Choroid plexus epithelial cell (primary cell): ENCODE measurements at regions not wholly inside any gene's neighbourhood (a gene's known extent, or its start where the extent isn't known, plus 50 kb on each side); places are given as distances from the start of the nearest gene placed in this dataset.

Experiments used
- DNase-seq: peaks from one replicate; pipeline ENCODE4 v3.0.0-alpha.2; 2010; ENCODE audit warnings: low read depth
- H3K4me3 ChIP-seq: 2 replicates; pipeline ENCODE4 v1.5.1; 2011; ENCODE audit warnings: low read depth, mild to moderate bottlenecking, control low read depth, low read length, moderate library complexity
- TF ChIP-seq, protein P1 (sequence below): conservative IDR thresholded peaks from 2 replicates; pipeline ENCODE4 v1.5.1; 2011; ENCODE audit warnings: low read depth, mild to moderate bottlenecking, control low read depth, inconsistent platforms, low read length, moderate library complexity

- no peak overlapping the region for H3K4me3 ChIP-seq
- no peak for DNase-seq
- TF ChIP-seq, protein P1, sequence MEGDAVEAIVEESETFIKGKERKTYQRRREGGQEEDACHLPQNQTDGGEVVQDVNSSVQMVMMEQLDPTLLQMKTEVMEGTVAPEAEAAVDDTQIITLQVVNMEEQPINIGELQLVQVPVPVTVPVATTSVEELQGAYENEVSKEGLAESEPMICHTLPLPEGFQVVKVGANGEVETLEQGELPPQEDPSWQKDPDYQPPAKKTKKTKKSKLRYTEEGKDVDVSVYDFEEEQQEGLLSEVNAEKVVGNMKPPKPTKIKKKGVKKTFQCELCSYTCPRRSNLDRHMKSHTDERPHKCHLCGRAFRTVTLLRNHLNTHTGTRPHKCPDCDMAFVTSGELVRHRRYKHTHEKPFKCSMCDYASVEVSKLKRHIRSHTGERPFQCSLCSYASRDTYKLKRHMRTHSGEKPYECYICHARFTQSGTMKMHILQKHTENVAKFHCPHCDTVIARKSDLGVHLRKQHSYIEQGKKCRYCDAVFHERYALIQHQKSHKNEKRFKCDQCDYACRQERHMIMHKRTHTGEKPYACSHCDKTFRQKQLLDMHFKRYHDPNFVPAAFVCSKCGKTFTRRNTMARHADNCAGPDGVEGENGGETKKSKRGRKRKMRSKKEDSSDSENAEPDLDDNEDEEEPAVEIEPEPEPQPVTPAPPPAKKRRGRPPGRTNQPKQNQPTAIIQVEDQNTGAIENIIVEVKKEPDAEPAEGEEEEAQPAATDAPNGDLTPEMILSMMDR, result no peak
Measured at GRCh38 chr6:113383701-113384100, 473.4 kb upstream of the MARCKS start.

- DNase-seq, result peak; percentile 52
- TF ChIP-seq, protein P1, result no peak
- no peak overlapping the region for H3K4me3 ChIP-seq
Measured at GRCh38 chr6:113385020-113385431, 472.1 kb upstream of the MARCKS start.

- DNase-seq, result no peak
- TF ChIP-seq, protein P1, result no peak
- H3K4me3 ChIP-seq, result no peak overlapping the region
Measured at GRCh38 chr6:113388996-113389395, 468.1 kb upstream of the MARCKS start.

DNA sequence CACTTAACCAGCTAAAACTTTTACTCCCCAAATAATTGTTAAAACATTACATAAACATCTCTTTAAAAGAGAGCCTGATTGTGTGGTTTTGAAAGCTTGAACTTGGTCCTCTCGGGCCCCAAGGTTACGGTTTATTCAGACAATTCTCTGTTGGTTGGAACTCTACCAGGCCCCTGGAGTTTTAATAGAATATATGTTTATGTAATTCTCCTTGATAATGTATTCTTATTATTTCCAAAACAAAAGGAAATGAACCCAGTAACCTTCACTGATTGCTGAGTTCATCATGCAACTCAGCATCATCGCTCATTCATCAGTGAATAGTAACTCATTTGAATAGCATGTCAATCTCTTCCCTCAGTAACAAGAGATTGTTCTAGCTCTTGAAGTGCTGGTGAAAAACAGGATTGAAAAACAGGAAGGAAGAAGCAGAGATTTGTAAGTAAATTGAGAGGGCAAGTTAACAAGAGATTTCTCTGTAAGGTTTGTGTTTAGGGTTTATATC, 464.5 kb upstream of the MARCKS start:
- DNase-seq, result no peak
- H3K4me3 ChIP-seq, result no peak overlapping the region
- TF ChIP-seq, protein P1, result no peak

- no peak for DNase-seq
- H3K4me3 ChIP-seq, result no peak overlapping the region
- TF ChIP-seq, protein P1, result no peak
Measured at GRCh38 chr6:113394216-113394615, 462.9 kb upstream of the MARCKS start.

DNA sequence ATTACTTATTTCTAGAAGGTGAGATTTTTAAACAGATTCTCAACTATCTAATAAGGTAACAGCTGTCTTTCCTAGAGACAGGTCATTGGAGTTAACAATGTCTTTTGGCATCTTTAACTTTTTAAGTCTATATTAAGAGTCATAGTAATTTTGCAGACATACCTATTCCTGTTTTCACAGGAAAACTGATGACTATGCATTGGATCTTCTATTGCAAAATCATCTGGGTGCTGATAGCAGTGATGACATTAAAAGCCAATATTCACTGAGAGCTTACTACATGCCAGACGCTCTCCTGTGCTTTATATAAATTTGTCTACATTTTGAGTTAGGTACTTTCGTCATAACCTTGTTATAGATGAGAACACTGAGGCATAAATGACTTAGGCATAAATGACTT, 462.4 kb upstream of the MARCKS start:
- no peak for DNase-seq
- no peak overlapping the region for H3K4me3 ChIP-seq
- TF ChIP-seq, protein P1, result no peak

GRCh38 chr6:113396730-113397129, 460.4 kb upstream of the MARCKS start:
- H3K4me3 ChIP-seq, result no peak overlapping the region
- DNase-seq, result peak; percentile 20
- TF ChIP-seq, protein P1, result no peak
